Natural killer cell treated with Interleukin-12 subunit alpha and Interleukin-12 subunit beta and Interleukin-15 and Interleukin-18, amount 100 ng/mL, for 72 hours (primary cell): ENCODE measurements at regions not wholly inside any gene's neighbourhood (a gene's known extent, or its start where the extent isn't known, plus 50 kb on each side); places are given as distances from the start of the nearest gene placed in this dataset.

ENCODE experiments used
- ATAC-seq, 2 donors: fragments of 150-1000 bp; cut with Tn5 transposase in 1 of 2; sonication (Bioruptor Pico), chemical (Tn5 transposase) in 1 of 2; 2 replicates each; pipeline ENCODE4 v1.10.0; 2021
- DNase-seq: peaks from one replicate; pipeline ENCODE4 v3.0.0; 2022; ENCODE audit warnings: low spot score
- H3K27ac Mint-ChIP-seq, 2 donors: 1 replicate in 1 of 2; 2 replicates in 1 of 2; pipeline ENCODE4 v1.8.0; 2022; ENCODE audit warnings: mixed read lengths in 2 of 2, mild to moderate bottlenecking in 1 of 2, moderate library complexity in 1 of 2
- H3K27me3 Mint-ChIP-seq, 2 donors: 1 replicate in 1 of 2; 2 replicates in 1 of 2; pipeline ENCODE4 v1.8.0; 2022; ENCODE audit warnings: mixed read lengths in 2 of 2
- H3K36me3 Mint-ChIP-seq: one replicate; pipeline ENCODE4 v1.8.0; 2022; ENCODE audit warnings: mixed read lengths
- H3K4me1 Mint-ChIP-seq, 2 donors: 1 replicate in 1 of 2; 2 replicates in 1 of 2; pipeline ENCODE4 v1.8.0; 2022; ENCODE audit warnings: low read depth in 2 of 2, mixed read lengths in 2 of 2, mild to moderate bottlenecking in 1 of 2
- H3K4me3 Mint-ChIP-seq: one replicate; pipeline ENCODE4 v1.8.0; 2022; ENCODE audit warnings: mixed read lengths
- H3K9me3 Mint-ChIP-seq: 2 replicates; pipeline ENCODE4 v1.8.0; 2022; ENCODE audit warnings: mixed read lengths

GRCh38 chr1:200354243-200354642 is 55.6 kb downstream of the ZNF281 start:
- no peak for DNase-seq
- H3K4me3 Mint-ChIP-seq = peak overlapping the region; percentile 56
- no peaks in the 10 kb centered on the region for H3K36me3 Mint-ChIP-seq
- no peaks in the 10 kb centered on the region for H3K27me3 Mint-ChIP-seq
- peaks cover 48 to 53% of the 10 kb centered on the region in 2 donors for H3K4me1 Mint-ChIP-seq
- ATAC-seq = peak; percentile 85
- no peaks in the 10 kb centered on the region for H3K9me3 Mint-ChIP-seq
- H3K27ac Mint-ChIP-seq = peak overlapping the region; percentile 72 to 87

- H3K27ac Mint-ChIP-seq = peak overlapping the region; percentile 72 to 87
Measured at GRCh38 chr1:200353232-200353631, 56.6 kb downstream of the ZNF281 start.

GRCh38 chr1:200351826-200352549 is 57.8 kb downstream of the ZNF281 start:
- Mint-ChIP-seq H3K4me1 (peaks cover 45 to 48% of the 10 kb centered on the region in 2 donors), H3K9me3 (no peaks in the 10 kb centered on the region), H3K27me3 (no peaks in the 10 kb centered on the region), H3K27ac (peak overlapping the region; percentile 72 to 87), H3K36me3 (no peaks in the 10 kb centered on the region), H3K4me3 (peak overlapping the region; percentile 56)
- ATAC-seq = peak; percentile 70 to 86
- no peak for DNase-seq

More at GRCh38 chr1:200353232-200353631, 56.6 kb downstream of the ZNF281 start:
- Mint-ChIP-seq H3K4me3 (peak overlapping the region; percentile 56), H3K9me3 (no peaks in the 10 kb centered on the region), H3K36me3 (no peaks in the 10 kb centered on the region), H3K27me3 (no peaks in the 10 kb centered on the region), H3K4me1 (peaks cover 45 to 50% of the 10 kb centered on the region in 2 donors)
- ATAC-seq = no peak
- no peak for DNase-seq

- Mint-ChIP-seq H3K4me3 (peak overlapping the region; percentile 56), H3K4me1 (peaks cover 45 to 48% of the 10 kb centered on the region in 2 donors), H3K27ac (peak overlapping the region; percentile 72 to 87), H3K9me3 (no peaks in the 10 kb centered on the region), H3K36me3 (no peaks in the 10 kb centered on the region), H3K27me3 (no peaks in the 10 kb centered on the region)
- DNase-seq = no peak
- no peak for ATAC-seq
Measured at GRCh38 chr1:200351425-200351824, 58.4 kb downstream of the ZNF281 start.

GRCh38 chr1:200346700-200347099 is 63.1 kb downstream of the ZNF281 start:
- Mint-ChIP-seq H3K4me1 (peaks cover 11 to 15% of the 10 kb centered on the region in 2 donors), H3K27me3 (peaks cover 0 to 2% of the 10 kb centered on the region in 2 donors), H3K36me3 (no peaks in the 10 kb centered on the region), H3K4me3 (no peak overlapping the region), H3K9me3 (no peaks in the 10 kb centered on the region), H3K27ac (no peak overlapping the region)
- DNase-seq (no peak), ATAC-seq (no peak)

- peaks cover 6 to 9% of the 10 kb centered on the region in 2 donors for H3K4me1 Mint-ChIP-seq
- DNase-seq = no peak
- peaks cover 0 to 2% of the 10 kb centered on the region in 2 donors for H3K27me3 Mint-ChIP-seq
- no peak for ATAC-seq
- H3K9me3 Mint-ChIP-seq = no peaks in the 10 kb centered on the region
- H3K4me3 Mint-ChIP-seq = no peak overlapping the region
- H3K27ac Mint-ChIP-seq = no peak overlapping the region
- H3K36me3 Mint-ChIP-seq = no peaks in the 10 kb centered on the region
Measured at GRCh38 chr1:200345520-200345919, 64.3 kb downstream of the ZNF281 start.

- Mint-ChIP-seq H3K36me3 (no peaks in the 10 kb centered on the region), H3K4me3 (no peak overlapping the region), H3K4me1 (peaks cover 4 to 9% of the 10 kb centered on the region in 2 donors), H3K27me3 (peaks cover 0 to 2% of the 10 kb centered on the region in 2 donors), H3K27ac (no peak overlapping the region), H3K9me3 (no peaks in the 10 kb centered on the region)
- ATAC-seq (no peak), DNase-seq (no peak)
Measured at GRCh38 chr1:200343874-200344273, 66.0 kb downstream of the ZNF281 start.

GRCh38 chr1:200342511-200343311 is 67.1 kb downstream of the ZNF281 start:
- Mint-ChIP-seq H3K9me3 (no peaks in the 10 kb centered on the region), H3K4me3 (no peak overlapping the region), H3K36me3 (no peaks in the 10 kb centered on the region), H3K27me3 (peaks cover 0 to 2% of the 10 kb centered on the region in 2 donors), H3K4me1 (peaks cover 9 to 12% of the 10 kb centered on the region in 2 donors), H3K27ac (peak overlapping the region in 1 of 2 donors; percentile 28)
- ATAC-seq (no peak), DNase-seq (no peak)

- DNase-seq = no peak
- H3K27me3 Mint-ChIP-seq = peaks cover 0 to 5% of the 10 kb centered on the region in 2 donors
- no peak for ATAC-seq
- H3K4me1 Mint-ChIP-seq = peaks cover 9 to 17% of the 10 kb centered on the region in 2 donors
- H3K4me3 Mint-ChIP-seq = no peak overlapping the region
- H3K9me3 Mint-ChIP-seq = no peaks in the 10 kb centered on the region
- H3K27ac Mint-ChIP-seq = peak overlapping the region in 1 of 2 donors; percentile 80
- no peaks in the 10 kb centered on the region for H3K36me3 Mint-ChIP-seq
Measured at GRCh38 chr1:200338451-200338850, 71.4 kb downstream of the ZNF281 start.

GRCh38 chr1:200337831-200338230 is 72.0 kb downstream of the ZNF281 start:
- Mint-ChIP-seq H3K27ac (peak overlapping the region in 1 of 2 donors; percentile 80), H3K4me3 (peak overlapping the region; percentile 24), H3K36me3 (no peaks in the 10 kb centered on the region), H3K9me3 (no peaks in the 10 kb centered on the region), H3K27me3 (peaks cover 0 to 5% of the 10 kb centered on the region in 2 donors), H3K4me1 (peaks cover 9 to 17% of the 10 kb centered on the region in 2 donors)
- DNase-seq = no peak
- ATAC-seq = no peak

- ATAC-seq = no peak
- H3K36me3 Mint-ChIP-seq = no peaks in the 10 kb centered on the region
- peak overlapping the region in 1 of 2 donors; percentile 80 for H3K27ac Mint-ChIP-seq
- H3K27me3 Mint-ChIP-seq = peaks cover 0 to 3% of the 10 kb centered on the region in 2 donors
- DNase-seq = no peak
- peaks cover 9 to 13% of the 10 kb centered on the region in 2 donors for H3K4me1 Mint-ChIP-seq
- H3K9me3 Mint-ChIP-seq = no peaks in the 10 kb centered on the region
- H3K4me3 Mint-ChIP-seq = peak overlapping the region; percentile 24
Measured at GRCh38 chr1:200337410-200337809, 72.4 kb downstream of the ZNF281 start.

- DNase-seq (no peak), ATAC-seq (no peak)
- H3K36me3 Mint-ChIP-seq = no peaks in the 10 kb centered on the region
- H3K4me1 Mint-ChIP-seq = peaks cover 9 to 13% of the 10 kb centered on the region in 2 donors
- no peaks in the 10 kb centered on the region for H3K9me3 Mint-ChIP-seq
- H3K4me3 Mint-ChIP-seq = no peak overlapping the region
- peaks cover 0 to 3% of the 10 kb centered on the region in 2 donors for H3K27me3 Mint-ChIP-seq
- H3K27ac Mint-ChIP-seq = peak overlapping the region in 1 of 2 donors; percentile 80
Measured at GRCh38 chr1:200336901-200337391, 72.9 kb downstream of the ZNF281 start.

- H3K27ac Mint-ChIP-seq = no peak overlapping the region
- no peak overlapping the region for H3K4me3 Mint-ChIP-seq
- DNase-seq (no peak), ATAC-seq (no peak)
- H3K4me1 Mint-ChIP-seq = peaks cover 9 to 13% of the 10 kb centered on the region in 2 donors
- no peaks in the 10 kb centered on the region for H3K9me3 Mint-ChIP-seq
- H3K27me3 Mint-ChIP-seq = peaks cover 0 to 3% of the 10 kb centered on the region in 2 donors
- no peaks in the 10 kb centered on the region for H3K36me3 Mint-ChIP-seq
Measured at GRCh38 chr1:200336101-200336845, 73.6 kb downstream of the ZNF281 start.
